ENCODE measurements at regions not wholly inside any gene's neighbourhood (a gene's known extent, or its start where the extent isn't known, plus 50 kb on each side); places are given as distances from the start of the nearest gene placed in this dataset.

DNA sequence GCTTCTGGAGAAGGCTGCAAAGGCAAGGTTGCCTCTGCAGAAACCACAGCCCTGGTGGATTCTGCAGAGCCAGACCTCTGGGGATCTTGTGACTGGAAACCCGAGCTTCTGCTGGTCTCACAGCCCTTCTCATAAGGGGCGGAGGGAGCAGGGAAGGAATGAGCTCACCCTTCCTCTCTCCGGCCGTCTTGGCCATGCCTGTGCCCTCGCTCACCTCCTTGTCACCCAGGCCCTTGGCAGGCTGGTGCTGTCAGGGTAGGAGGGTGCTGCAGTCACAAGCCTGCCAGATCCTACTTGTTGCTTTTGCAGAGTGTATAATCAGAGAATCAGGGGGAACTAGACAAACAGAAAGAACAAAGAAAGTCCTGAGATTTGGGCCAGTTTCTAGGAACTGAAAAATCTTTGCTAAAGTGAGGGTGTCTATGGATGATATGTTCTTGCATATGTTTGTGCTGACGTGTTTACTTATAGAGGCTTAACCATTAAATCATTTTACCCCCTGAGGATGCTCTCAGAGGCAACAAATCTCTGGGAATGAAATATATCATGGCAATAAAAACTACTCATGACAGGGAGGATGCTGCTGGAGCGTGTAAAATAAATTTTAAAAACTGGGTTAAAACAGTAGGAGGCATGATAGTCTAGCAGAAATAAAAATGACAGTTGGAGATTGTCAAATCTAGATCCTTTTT lies 244.9 kb upstream of the SOX4 start (continued):
- TF ChIP-seq, protein P1, sequence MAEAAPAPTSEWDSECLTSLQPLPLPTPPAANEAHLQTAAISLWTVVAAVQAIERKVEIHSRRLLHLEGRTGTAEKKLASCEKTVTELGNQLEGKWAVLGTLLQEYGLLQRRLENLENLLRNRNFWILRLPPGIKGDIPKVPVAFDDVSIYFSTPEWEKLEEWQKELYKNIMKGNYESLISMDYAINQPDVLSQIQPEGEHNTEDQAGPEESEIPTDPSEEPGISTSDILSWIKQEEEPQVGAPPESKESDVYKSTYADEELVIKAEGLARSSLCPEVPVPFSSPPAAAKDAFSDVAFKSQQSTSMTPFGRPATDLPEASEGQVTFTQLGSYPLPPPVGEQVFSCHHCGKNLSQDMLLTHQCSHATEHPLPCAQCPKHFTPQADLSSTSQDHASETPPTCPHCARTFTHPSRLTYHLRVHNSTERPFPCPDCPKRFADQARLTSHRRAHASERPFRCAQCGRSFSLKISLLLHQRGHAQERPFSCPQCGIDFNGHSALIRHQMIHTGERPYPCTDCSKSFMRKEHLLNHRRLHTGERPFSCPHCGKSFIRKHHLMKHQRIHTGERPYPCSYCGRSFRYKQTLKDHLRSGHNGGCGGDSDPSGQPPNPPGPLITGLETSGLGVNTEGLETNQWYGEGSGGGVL (tag by site-specific recombination; IDR thresholded peaks at IDR 0.05): 0 out of 2 replicates have a peak, but pooled peaks have one; percentile 16
- TF ChIP-seq PRDM4 (tag by site-specific recombination; IDR thresholded peaks at IDR 0.05) (peak; percentile 67), WT1 (tag by site-specific recombination; IDR thresholded peaks at IDR 0.05) (peak; percentile 60; the same call in 1 of the 2 replicates), ZNF132 (tag by site-specific recombination; IDR thresholded peaks at IDR 0.05; ENCODE audit: borderline replicate concordance) (no peak), ZNF394 (tag by site-specific recombination; IDR thresholded peaks at IDR 0.05; ENCODE audit: borderline replicate concordance) (0 out of 2 replicates have a peak, but pooled peaks have one; percentile 22), ZNF561 (tag by site-specific recombination; IDR thresholded peaks at IDR 0.05; ENCODE audit: borderline replicate concordance) (peak; percentile 66; the same call in 1 of the 2 replicates), ZNF843 (tag by site-specific recombination; IDR thresholded peaks at IDR 0.05) (peak; percentile 85), ZBTB49 (tag by site-specific recombination; IDR thresholded peaks at IDR 0.05; ENCODE audit: low read depth) (no peak), ZNF433 (tag by site-specific recombination; IDR thresholded peaks at IDR 0.05; ENCODE audit: low read depth) (no peak), ZNF416 (tag by site-specific recombination; IDR thresholded peaks at IDR 0.05) (no peak), ZXDB (tag by site-specific recombination; IDR thresholded peaks at IDR 0.05) (0 out of 2 replicates have a peak, but pooled peaks have one; percentile 31), ZNF24 (tag by site-specific recombination; IDR thresholded peaks at IDR 0.05) (0 out of 2 replicates have a peak, but pooled peaks have one; percentile 41), ZNF629 (tag by site-specific recombination; IDR thresholded peaks at IDR 0.05) (peak; percentile 78), ZNF701 (tag by site-specific recombination; IDR thresholded peaks at IDR 0.05) (no peak), SP3 (tag by site-specific recombination; IDR thresholded peaks at IDR 0.05) (no peak; the same call in 1 of the 2 replicates), ZNF341 (tag by site-specific recombination; IDR thresholded peaks at IDR 0.05; ENCODE audit: low read depth) (peak; percentile 56), ZBTB48 (tag by site-specific recombination; IDR thresholded peaks at IDR 0.05) (peak; percentile 84), ZNF324 (tag by site-specific recombination; IDR thresholded peaks at IDR 0.05) (no peak), PRDM10 (tag by site-specific recombination; IDR thresholded peaks at IDR 0.05) (peak; percentile 81), ZNF366 (tag by site-specific recombination; conservative IDR thresholded peaks at IDR 0.05) (peak; percentile 65), ZNF133 (tag by site-specific recombination; IDR thresholded peaks at IDR 0.05) (no peak), ZBTB21 (tag by site-specific recombination; IDR thresholded peaks at IDR 0.05) (peak; percentile 37; the same call in 1 of the 2 replicates), ZNF221 (tag by site-specific recombination; IDR thresholded peaks at IDR 0.05; ENCODE audit: borderline replicate concordance) (no peak)
- TF ChIP-seq, protein P2, sequence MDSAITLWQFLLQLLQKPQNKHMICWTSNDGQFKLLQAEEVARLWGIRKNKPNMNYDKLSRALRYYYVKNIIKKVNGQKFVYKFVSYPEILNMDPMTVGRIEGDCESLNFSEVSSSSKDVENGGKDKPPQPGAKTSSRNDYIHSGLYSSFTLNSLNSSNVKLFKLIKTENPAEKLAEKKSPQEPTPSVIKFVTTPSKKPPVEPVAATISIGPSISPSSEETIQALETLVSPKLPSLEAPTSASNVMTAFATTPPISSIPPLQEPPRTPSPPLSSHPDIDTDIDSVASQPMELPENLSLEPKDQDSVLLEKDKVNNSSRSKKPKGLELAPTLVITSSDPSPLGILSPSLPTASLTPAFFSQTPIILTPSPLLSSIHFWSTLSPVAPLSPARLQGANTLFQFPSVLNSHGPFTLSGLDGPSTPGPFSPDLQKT (IDR thresholded peaks at IDR 0.05; ENCODE audit: borderline replicate concordance, low read depth, low read length): no peak
- TF ChIP-seq, protein P3, sequence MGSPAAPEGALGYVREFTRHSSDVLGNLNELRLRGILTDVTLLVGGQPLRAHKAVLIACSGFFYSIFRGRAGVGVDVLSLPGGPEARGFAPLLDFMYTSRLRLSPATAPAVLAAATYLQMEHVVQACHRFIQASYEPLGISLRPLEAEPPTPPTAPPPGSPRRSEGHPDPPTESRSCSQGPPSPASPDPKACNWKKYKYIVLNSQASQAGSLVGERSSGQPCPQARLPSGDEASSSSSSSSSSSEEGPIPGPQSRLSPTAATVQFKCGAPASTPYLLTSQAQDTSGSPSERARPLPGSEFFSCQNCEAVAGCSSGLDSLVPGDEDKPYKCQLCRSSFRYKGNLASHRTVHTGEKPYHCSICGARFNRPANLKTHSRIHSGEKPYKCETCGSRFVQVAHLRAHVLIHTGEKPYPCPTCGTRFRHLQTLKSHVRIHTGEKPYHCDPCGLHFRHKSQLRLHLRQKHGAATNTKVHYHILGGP (tag by site-specific recombination; IDR thresholded peaks at IDR 0.05): peak; percentile 95
